Stimulated activated CD8-positive, alpha-beta memory T cell treated with anti-CD3 and anti-CD28 coated beads, Interleukin-4, amount 100 ng/mL, for 1 hour (primary cell): ENCODE measurements at regions not wholly inside any gene's neighbourhood (a gene's known extent, or its start where the extent isn't known, plus 50 kb on each side); places are given as distances from the start of the nearest gene placed in this dataset.

Source experiments
- DNase-seq, 2 donors: peaks; one replicate each; pipeline ENCODE4 v3.0.0-alpha.2; 2020; ENCODE audit warnings: low read depth in 2 of 2, low spot score in 1 of 2

- DNase-seq, result no peak
Measured at GRCh38 chr5:8238080-8238479, 369.1 kb downstream of the MTRR start.

- no peak for DNase-seq
Measured at GRCh38 chr5:8239198-8239597, 370.2 kb downstream of the MTRR start.

- no peak for DNase-seq
Measured at GRCh38 chr5:8239646-8240045, 370.7 kb downstream of the MTRR start.

GRCh38 chr5:8241076-8241475 is 372.1 kb downstream of the MTRR start:
- DNase-seq, result no peak

GRCh38 chr5:8241558-8241957 is 372.6 kb downstream of the MTRR start:
- DNase-seq, result no peak

GRCh38 chr5:8247049-8247899 is 378.3 kb downstream of the MTRR start:
- no peak for DNase-seq

GRCh38 chr5:8253376-8253775 is 384.4 kb downstream of the MTRR start:
- DNase-seq, result no peak

- no peak for DNase-seq
Measured at GRCh38 chr5:8254674-8255073, 385.7 kb downstream of the MTRR start.

- no peak for DNase-seq
Measured at GRCh38 chr5:8258801-8259200, 389.9 kb downstream of the MTRR start.

- no peak for DNase-seq
Measured at GRCh38 chr5:8270246-8270645, 401.3 kb downstream of the MTRR start.

- no peak for DNase-seq
Measured at GRCh38 chr5:8280711-8281363, 411.9 kb downstream of the MTRR start.

GRCh38 chr5:8288334-8288733 is 419.4 kb downstream of the MTRR start:
- DNase-seq, result no peak

- DNase-seq, result no peak
Measured at GRCh38 chr5:8288897-8289516, 420.1 kb downstream of the MTRR start.

GRCh38 chr5:8289779-8290178 is 420.8 kb downstream of the MTRR start:
- no peak for DNase-seq

GRCh38 chr5:8290721-8291120 is 421.8 kb downstream of the MTRR start:
- DNase-seq, result no peak

GRCh38 chr5:8291641-8292040 is 422.7 kb downstream of the MTRR start:
- no peak for DNase-seq

- no peak for DNase-seq
Measured at GRCh38 chr5:8295141-8295540, 426.2 kb downstream of the MTRR start.

GRCh38 chr5:8299716-8300115 is 430.8 kb downstream of the MTRR start:
- DNase-seq, result no peak

- DNase-seq, result no peak
Measured at GRCh38 chr5:8304341-8304740, 435.4 kb downstream of the MTRR start.

GRCh38 chr5:8306288-8306896 is 437.4 kb downstream of the MTRR start:
- no peak for DNase-seq

GRCh38 chr5:8314965-8315364 is 446.0 kb downstream of the MTRR start:
- DNase-seq, result no peak
